IgD-negative memory B cell (primary cell): ENCODE measurements at regions not wholly inside any gene's neighbourhood (a gene's known extent, or its start where the extent isn't known, plus 50 kb on each side); places are given as distances from the start of the nearest gene placed in this dataset.
"Not testable (repeated sequence)": the region's sequence is repeated elsewhere in the genome, so short reads cannot be mapped to it uniquely, and the experiment has no call there.

Source experiments
- H3K27ac Mint-ChIP-seq, 3 donors: one replicate each; pipeline ENCODE4 v1.8.0; 2020 to 2022; ENCODE audit warnings: mild to moderate bottlenecking in 3 of 3, mixed read lengths in 3 of 3, moderate library complexity in 1 of 3
- H3K27me3 Mint-ChIP-seq: one replicate; pipeline ENCODE4 v1.8.0; 2021; ENCODE audit warnings: mixed read lengths
- H3K36me3 Mint-ChIP-seq: one replicate; pipeline ENCODE4 v1.8.0; 2020; ENCODE audit warnings: mild to moderate bottlenecking, mixed read lengths
- H3K4me1 Mint-ChIP-seq, 3 donors: one replicate each; pipeline ENCODE4 v1.8.0; 2020 to 2022; ENCODE audit warnings: mixed read lengths in 3 of 3, mild to moderate bottlenecking in 1 of 3
- H3K4me3 Mint-ChIP-seq, 4 donors: one replicate each; pipeline ENCODE4 v1.8.0; 2020 to 2022; ENCODE audit warnings: mild to moderate bottlenecking in 4 of 4, mixed read lengths in 4 of 4, moderate library complexity in 3 of 4
- H3K9me3 Mint-ChIP-seq, 3 donors: one replicate each; pipeline ENCODE4 v1.8.0; 2020 to 2021; ENCODE audit warnings: mixed read lengths in 3 of 3, mild to moderate bottlenecking in 1 of 3

DNA sequence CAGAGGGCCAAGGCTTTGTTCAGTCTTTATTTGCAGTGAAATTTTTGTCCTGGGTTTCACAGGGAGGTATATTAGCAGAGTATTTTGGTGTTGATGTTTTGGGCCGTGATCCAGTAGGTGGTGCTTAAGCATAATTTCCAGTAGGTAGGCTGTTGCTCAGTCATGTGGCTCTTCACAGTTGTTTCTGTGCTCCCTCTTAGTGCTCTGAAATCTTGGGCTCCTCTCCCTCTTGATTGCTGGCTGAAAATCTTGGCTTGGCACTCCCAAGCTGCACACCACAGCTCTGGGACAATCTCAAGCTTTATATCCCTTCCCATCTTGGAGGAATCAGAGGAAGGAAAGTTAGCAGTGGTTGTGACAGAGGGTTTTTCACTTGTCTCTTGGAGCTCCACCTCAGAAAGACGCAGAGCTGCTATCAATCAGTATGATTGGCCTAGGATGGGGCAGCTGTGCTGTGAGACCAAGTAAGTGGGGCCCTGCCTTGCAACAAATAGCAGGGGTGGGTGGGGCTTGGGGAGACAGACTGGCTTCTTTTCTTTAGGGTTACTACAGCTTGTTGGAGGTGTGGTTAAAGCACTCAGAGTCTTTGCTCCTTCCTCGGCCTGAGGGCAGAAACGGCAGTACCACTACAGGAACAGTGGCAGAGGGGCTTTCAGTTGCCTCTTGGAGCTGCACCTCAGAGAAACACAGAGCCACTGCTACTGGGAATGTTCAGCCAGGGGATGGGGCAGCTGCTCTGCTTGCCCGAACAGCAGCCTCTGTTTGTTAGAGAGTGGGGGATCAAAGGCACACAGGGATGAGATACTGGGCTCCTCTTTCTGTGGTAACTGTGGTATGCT lies 627.0 kb downstream of the SI start:
- no peaks in the 10 kb centered on the region for H3K36me3 Mint-ChIP-seq
- no peaks in the 10 kb centered on the region for H3K27me3 Mint-ChIP-seq
- peaks cover 0 to 2% (median 0%) of the 10 kb centered on the region in 3 donors for H3K4me1 Mint-ChIP-seq
- H3K27ac Mint-ChIP-seq, result no peak overlapping the region
- no peak overlapping the region for H3K4me3 Mint-ChIP-seq
- peaks cover 9 to 22% (median 13%) of the 10 kb centered on the region in 3 donors for H3K9me3 Mint-ChIP-seq

- H3K36me3 Mint-ChIP-seq, result no peaks in the 10 kb centered on the region
- peaks cover 0 to 2% (median 0%) of the 10 kb centered on the region in 3 donors for H3K4me1 Mint-ChIP-seq
- H3K27me3 Mint-ChIP-seq, result no peaks in the 10 kb centered on the region
- H3K4me3 Mint-ChIP-seq, result no peak overlapping the region
- H3K27ac Mint-ChIP-seq, result no peak overlapping the region
- H3K9me3 Mint-ChIP-seq, result peaks cover 9 to 30% (median 13%) of the 10 kb centered on the region in 3 donors
Observed at GRCh38 chr3:164450276-164450905, 627.9 kb downstream of the SI start.

- H3K27me3 Mint-ChIP-seq, result no peaks in the 10 kb centered on the region
- H3K4me1 Mint-ChIP-seq, result no peaks in the 10 kb centered on the region
- no peak overlapping the region for H3K4me3 Mint-ChIP-seq
- no peaks in the 10 kb centered on the region for H3K36me3 Mint-ChIP-seq
- H3K9me3 Mint-ChIP-seq, result peaks cover 1 to 3% (median 2%) of the 10 kb centered on the region in 3 donors
- H3K27ac Mint-ChIP-seq, result no peak overlapping the region
Observed at GRCh38 chr3:164419220-164419619, 659.1 kb downstream of the SI start.

- no peak overlapping the region for H3K27ac Mint-ChIP-seq
- no peaks in the 10 kb centered on the region for H3K36me3 Mint-ChIP-seq
- H3K9me3 Mint-ChIP-seq, result peaks cover 1 to 3% (median 2%) of the 10 kb centered on the region in 3 donors
- H3K4me1 Mint-ChIP-seq, result no peaks in the 10 kb centered on the region
- H3K27me3 Mint-ChIP-seq, result no peaks in the 10 kb centered on the region
- no peak overlapping the region for H3K4me3 Mint-ChIP-seq
Observed at GRCh38 chr3:164418414-164418813, 659.9 kb downstream of the SI start.

- H3K27ac Mint-ChIP-seq, result no peak overlapping the region
- H3K36me3 Mint-ChIP-seq, result no peaks in the 10 kb centered on the region
- H3K4me3 Mint-ChIP-seq, result no peak overlapping the region
- H3K9me3 Mint-ChIP-seq, result peaks cover 1 to 7% (median 2%) of the 10 kb centered on the region in 3 donors
- no peaks in the 10 kb centered on the region for H3K27me3 Mint-ChIP-seq
- no peaks in the 10 kb centered on the region for H3K4me1 Mint-ChIP-seq
Observed at GRCh38 chr3:164417955-164418354, 660.3 kb downstream of the SI start.

DNA sequence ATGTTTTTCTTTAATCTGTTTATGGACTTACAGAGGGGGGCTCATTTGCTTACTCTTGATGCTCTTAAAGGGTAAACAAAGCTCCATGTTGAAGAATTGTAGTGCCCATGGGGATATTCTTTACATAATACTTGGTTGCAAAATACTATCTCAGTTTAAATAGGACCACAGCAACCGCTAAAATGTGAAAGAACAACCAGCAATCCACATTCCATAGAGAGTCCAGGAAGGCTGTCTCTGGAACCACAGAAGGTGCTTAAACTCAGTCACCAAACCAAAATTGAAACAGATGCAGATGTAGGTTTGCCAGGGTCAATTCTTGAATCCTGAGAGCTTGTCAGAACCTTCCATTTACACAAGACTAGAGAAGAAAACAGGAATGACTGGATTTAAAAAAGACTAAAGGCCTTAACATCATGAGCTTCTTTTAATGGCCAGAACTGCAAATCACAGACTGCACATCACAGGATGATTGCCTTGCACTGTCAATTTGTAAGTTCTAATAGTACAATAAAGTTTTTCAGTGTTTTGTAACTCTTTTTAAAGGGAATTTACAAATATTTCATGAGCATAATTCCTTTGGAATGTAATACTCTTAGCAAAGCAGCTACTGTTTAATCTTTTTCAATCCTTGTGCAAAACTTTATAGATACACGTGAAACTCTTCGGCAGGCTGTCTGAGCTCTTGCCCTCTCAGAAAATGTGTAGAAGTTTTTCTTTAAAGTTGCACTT lies 661.6 kb downstream of the SI start:
- no peaks in the 10 kb centered on the region for H3K36me3 Mint-ChIP-seq
- H3K4me3 Mint-ChIP-seq, result no peak overlapping the region
- H3K27ac Mint-ChIP-seq, result no peak overlapping the region
- H3K9me3 Mint-ChIP-seq, result peaks cover 3 to 10% (median 5%) of the 10 kb centered on the region in 3 donors
- H3K4me1 Mint-ChIP-seq, result no peaks in the 10 kb centered on the region
- H3K27me3 Mint-ChIP-seq, result no peaks in the 10 kb centered on the region

DNA sequence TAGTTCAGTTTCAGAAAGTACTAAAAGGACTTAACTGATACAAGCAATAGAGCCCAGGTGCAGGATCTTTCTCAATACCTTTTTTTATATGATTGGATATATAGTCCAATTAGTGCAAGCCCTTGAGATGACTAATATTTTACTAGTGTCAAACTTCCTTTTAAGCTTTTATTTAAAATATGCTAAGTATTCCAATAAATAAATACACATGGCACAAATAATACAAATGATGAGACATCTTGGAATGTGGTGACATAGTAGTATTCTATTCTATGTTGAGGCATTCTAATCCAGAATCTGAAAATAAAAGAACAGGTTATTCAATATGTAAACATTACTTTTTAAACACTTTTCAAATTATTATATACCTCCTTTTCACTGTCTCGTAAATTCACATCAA lies 670.0 kb downstream of the SI start:
- Mint-ChIP-seq H3K9me3 (peaks cover 7 to 14% (median 7%) of the 10 kb centered on the region in 3 donors), H3K27me3 (no peaks in the 10 kb centered on the region), H3K36me3 (no peaks in the 10 kb centered on the region), H3K27ac (no peak overlapping the region), H3K4me1 (peaks cover 0 to 1% (median 0%) of the 10 kb centered on the region in 3 donors), H3K4me3 (no peak overlapping the region)

- Mint-ChIP-seq H3K4me1 (peaks cover 0 to 1% (median 0%) of the 10 kb centered on the region in 3 donors), H3K27me3 (no peaks in the 10 kb centered on the region), H3K36me3 (no peaks in the 10 kb centered on the region), H3K4me3 (peak overlapping the region in 1 of 4 donors; percentile 35), H3K27ac (no peak overlapping the region), H3K9me3 (peaks cover 5 to 7% (median 7%) of the 10 kb centered on the region in 3 donors)
Observed at GRCh38 chr3:164407111-164407510, 671.2 kb downstream of the SI start.

- no peak overlapping the region for H3K4me3 Mint-ChIP-seq
- no peaks in the 10 kb centered on the region for H3K27me3 Mint-ChIP-seq
- no peaks in the 10 kb centered on the region for H3K36me3 Mint-ChIP-seq
- no peak overlapping the region for H3K27ac Mint-ChIP-seq
- peaks cover 3 to 7% (median 4%) of the 10 kb centered on the region in 3 donors for H3K9me3 Mint-ChIP-seq
- H3K4me1 Mint-ChIP-seq, result peaks cover 0 to 1% (median 0%) of the 10 kb centered on the region in 3 donors
Observed at GRCh38 chr3:164406281-164406680, 672.0 kb downstream of the SI start.

DNA sequence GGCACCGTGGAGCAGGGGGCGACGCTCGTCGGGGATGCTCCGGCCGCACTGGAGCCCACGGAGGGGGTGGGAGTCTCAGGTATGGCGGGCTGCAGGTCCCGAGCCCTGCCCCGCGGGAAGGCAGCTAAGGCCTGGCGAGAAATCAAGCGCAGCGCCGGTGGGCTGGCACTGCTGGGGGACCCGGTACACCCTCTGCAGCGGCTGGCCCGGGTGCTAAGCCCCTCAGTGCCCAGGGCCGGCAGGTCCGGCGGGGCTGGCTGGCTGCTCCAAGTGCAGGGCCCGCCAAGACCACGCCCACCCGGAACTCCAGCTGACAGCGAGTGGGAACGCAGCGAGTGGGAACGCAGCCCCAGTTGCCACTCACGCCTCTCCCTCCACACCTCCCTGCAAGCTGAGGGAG lies 676.4 kb downstream of the SI start:
- Mint-ChIP-seq H3K27me3 (no peaks in the 10 kb centered on the region), H3K4me3 (no peak overlapping the region), H3K9me3 (peaks cover 0 to 6% (median 0%) of the 10 kb centered on the region in 3 donors), H3K27ac (no peak overlapping the region), H3K36me3 (no peaks in the 10 kb centered on the region), H3K4me1 (no peaks in the 10 kb centered on the region)

DNA sequence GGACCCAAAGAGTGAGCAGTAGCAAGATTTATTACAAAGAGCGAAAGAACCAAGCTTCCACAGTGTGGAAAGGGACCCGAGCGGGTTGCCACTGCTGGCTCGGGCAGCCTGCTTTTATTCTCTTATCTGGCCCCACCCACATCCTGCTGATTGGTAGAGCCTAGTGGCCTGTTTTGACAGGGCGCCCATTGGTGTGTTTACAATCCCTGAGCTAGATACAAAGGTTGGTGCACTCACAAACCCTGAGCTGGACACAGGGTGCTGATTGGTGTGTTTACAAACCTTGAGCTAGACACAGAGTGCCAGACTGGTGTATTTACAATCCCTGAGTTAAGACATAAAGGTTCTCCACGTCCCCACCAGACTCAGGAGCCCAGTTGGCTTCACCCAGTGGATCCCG lies 676.9 kb downstream of the SI start:
- H3K4me1 Mint-ChIP-seq, result not testable (repeated sequence)

DNA sequence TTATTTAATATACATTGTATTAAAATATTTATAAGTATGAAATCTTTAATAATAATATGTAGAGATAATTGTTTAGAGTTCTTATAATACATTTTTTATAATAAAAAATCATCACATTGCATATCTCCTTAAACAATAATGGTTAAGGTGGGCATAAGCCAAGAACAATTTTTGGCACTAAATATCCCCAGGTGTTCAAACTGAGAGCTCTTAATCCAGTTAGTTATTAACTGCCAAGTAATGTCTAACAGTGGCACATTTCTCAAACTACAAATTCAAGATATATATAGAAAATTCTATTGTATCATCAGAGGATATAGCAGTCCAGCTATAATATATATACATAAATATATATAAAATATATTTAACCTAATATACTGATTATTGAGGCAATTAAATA lies 680.8 kb downstream of the SI start:
- H3K36me3 Mint-ChIP-seq, result no peaks in the 10 kb centered on the region
- H3K9me3 Mint-ChIP-seq, result peaks cover 0 to 6% (median 0%) of the 10 kb centered on the region in 3 donors
- no peaks in the 10 kb centered on the region for H3K4me1 Mint-ChIP-seq
- no peak overlapping the region for H3K4me3 Mint-ChIP-seq
- no peaks in the 10 kb centered on the region for H3K27me3 Mint-ChIP-seq
- no peak overlapping the region for H3K27ac Mint-ChIP-seq

More for the DNA sequence above, 676.9 kb downstream of the SI start:
- H3K9me3 Mint-ChIP-seq, H3K27me3 Mint-ChIP-seq, H3K27ac Mint-ChIP-seq, H3K36me3 Mint-ChIP-seq, H3K4me3 Mint-ChIP-seq: not testable (repeated sequence)

DNA sequence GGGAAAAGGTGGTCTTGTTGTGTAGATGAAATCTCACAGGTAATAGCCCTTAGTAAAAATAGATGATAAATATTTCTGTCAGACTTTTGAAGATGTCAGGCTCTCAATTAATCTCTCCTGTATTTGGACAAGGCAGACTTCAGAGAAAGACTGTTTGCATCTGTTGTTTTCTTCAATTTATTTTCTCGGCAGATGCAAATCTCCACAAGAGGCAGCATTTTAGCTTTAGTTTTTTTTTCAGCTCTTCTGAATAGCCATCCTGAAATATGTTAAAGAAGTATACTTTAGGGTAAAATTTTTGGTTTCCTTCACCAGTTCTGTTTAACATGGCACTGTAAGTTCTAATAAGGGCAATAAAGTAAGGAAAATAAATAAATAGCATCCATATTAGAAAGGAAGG lies 685.1 kb downstream of the SI start:
- no peaks in the 10 kb centered on the region for H3K36me3 Mint-ChIP-seq
- H3K4me1 Mint-ChIP-seq, result no peaks in the 10 kb centered on the region
- H3K27ac Mint-ChIP-seq, result no peak overlapping the region
- no peaks in the 10 kb centered on the region for H3K27me3 Mint-ChIP-seq
- H3K4me3 Mint-ChIP-seq, result no peak overlapping the region
- peaks cover 0 to 5% (median 4%) of the 10 kb centered on the region in 3 donors for H3K9me3 Mint-ChIP-seq

DNA sequence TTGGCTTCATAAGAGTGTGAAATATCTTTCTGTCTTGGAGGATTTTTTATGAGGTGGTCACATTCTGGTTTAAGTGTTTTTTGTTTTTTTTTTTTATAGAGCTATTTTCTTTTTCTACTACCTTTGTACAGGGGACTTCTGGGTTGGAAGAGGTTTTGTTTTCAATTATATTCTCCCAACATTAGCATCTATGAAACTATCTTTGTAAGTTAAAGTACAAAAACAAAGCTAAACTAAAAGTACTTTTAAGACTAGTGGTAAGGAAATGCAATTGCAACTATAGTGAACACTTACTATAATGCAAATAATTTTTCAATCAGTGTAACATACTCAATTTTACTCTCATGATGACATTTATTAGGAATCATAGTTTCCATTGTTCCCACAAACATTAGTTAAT lies 688.2 kb downstream of the SI start:
- no peaks in the 10 kb centered on the region for H3K27me3 Mint-ChIP-seq
- H3K27ac Mint-ChIP-seq, result peak overlapping the region in 1 of 3 donors; percentile 71
- H3K9me3 Mint-ChIP-seq, result peaks cover 0 to 5% (median 4%) of the 10 kb centered on the region in 3 donors
- no peak overlapping the region for H3K4me3 Mint-ChIP-seq
- no peaks in the 10 kb centered on the region for H3K36me3 Mint-ChIP-seq
- no peaks in the 10 kb centered on the region for H3K4me1 Mint-ChIP-seq

DNA sequence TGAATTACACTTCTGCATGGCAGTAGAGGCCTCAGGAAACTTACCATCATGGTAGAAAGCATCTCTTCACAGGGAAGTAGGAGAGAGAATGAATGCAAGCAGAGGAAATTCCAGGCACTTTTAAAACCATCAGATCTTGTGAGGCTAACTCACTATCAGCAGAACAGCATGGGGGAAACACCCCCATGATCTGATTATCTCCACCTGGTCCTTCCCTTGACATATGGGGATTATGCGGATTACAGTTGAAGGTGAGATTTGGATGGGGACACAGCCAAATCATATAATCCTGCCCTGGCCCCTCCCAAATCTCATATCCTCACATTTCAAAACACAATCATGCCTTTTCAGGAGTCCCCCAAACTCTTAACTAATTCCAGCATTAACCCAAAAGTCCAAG lies 691.1 kb downstream of the SI start:
- no peak overlapping the region for H3K4me3 Mint-ChIP-seq
- H3K27me3 Mint-ChIP-seq, result no peaks in the 10 kb centered on the region
- H3K9me3 Mint-ChIP-seq, result peaks cover 0 to 5% (median 3%) of the 10 kb centered on the region in 3 donors
- H3K27ac Mint-ChIP-seq, result no peak overlapping the region
- H3K4me1 Mint-ChIP-seq, result no peaks in the 10 kb centered on the region
- H3K36me3 Mint-ChIP-seq, result no peaks in the 10 kb centered on the region
